ENCODE measurements at regions not wholly inside any gene's neighbourhood (a gene's known extent, or its start where the extent isn't known, plus 50 kb on each side); places are given as distances from the start of the nearest gene placed in this dataset.

DNA sequence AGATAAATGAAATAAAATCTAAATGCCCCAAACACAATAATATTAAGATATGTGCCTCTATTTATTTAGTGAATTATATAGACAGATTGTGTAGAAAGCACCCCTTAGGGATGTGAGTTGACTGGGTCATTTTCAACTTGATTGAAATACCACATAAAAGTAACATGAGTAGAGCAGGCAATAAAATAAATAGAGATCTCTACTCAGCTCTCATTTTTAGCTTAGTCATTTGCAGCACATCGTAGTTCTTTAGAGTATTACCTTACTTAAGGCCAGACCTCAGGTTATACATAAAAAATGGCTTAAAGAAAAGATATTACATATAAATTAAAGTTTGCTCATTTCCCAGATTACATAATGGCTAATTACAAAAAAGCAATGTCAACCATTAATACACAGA is 1525.6 kb upstream of the PRR20A start:
- TF ChIP-seq EZH2phosphoT487 (IDR thresholded peaks at IDR 0.05; ENCODE audit: borderline replicate concordance, low read length) (no peak), CTCF (conservative IDR thresholded peaks at IDR 0.05; ENCODE audit: low read depth, low read length) (no peak), EZH2 (IDR thresholded peaks at IDR 0.05; ENCODE audit: low read length, unreplicated experiment) (no peak)

Data from PC-3 (cell line).